ENCODE measurements at regions not wholly inside any gene's neighbourhood (a gene's known extent, or its start where the extent isn't known, plus 50 kb on each side); places are given as distances from the start of the nearest gene placed in this dataset.

DNA sequence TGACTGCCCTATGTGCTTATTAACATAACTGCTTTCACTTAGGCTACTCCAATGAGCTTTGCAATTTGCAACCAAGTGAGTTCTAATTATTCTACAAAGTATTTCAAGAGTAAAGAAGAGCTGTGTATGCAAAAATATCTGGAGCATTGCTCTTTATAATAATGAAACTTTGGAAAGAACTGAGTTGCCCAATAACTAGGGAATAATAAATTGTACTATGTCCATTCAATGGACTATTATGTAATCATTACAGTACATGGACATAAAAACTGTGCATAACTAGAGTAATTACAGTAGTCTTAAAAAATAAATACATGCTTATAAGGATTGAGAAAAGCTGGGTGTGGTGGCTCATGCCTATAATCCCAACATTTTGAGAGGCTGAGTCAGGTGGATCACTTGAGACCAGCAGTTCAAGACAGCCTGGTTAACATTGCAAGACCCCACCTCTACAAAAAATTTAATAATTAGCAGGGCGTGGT is 70.3 kb upstream of the JAK1 start:
- TF ChIP-seq, protein P1, sequence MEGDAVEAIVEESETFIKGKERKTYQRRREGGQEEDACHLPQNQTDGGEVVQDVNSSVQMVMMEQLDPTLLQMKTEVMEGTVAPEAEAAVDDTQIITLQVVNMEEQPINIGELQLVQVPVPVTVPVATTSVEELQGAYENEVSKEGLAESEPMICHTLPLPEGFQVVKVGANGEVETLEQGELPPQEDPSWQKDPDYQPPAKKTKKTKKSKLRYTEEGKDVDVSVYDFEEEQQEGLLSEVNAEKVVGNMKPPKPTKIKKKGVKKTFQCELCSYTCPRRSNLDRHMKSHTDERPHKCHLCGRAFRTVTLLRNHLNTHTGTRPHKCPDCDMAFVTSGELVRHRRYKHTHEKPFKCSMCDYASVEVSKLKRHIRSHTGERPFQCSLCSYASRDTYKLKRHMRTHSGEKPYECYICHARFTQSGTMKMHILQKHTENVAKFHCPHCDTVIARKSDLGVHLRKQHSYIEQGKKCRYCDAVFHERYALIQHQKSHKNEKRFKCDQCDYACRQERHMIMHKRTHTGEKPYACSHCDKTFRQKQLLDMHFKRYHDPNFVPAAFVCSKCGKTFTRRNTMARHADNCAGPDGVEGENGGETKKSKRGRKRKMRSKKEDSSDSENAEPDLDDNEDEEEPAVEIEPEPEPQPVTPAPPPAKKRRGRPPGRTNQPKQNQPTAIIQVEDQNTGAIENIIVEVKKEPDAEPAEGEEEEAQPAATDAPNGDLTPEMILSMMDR (IDR thresholded peaks at IDR 0.05), result no peak
- TF ChIP-seq POLR2AphosphoS5 (IDR thresholded peaks at IDR 0.05) (no peak), EP300 (IDR thresholded peaks at IDR 0.05; ENCODE audit: low read depth) (no peak), POLR2A (IDR thresholded peaks at IDR 0.05) (no peak)
